ENCODE measurements at regions not wholly inside any gene's neighbourhood (a gene's known extent, or its start where the extent isn't known, plus 50 kb on each side); places are given as distances from the start of the nearest gene placed in this dataset.

- DNase-seq, result no peak
Observed at GRCh38 chr2:16005816-16006536, 65.6 kb downstream of the MYCN start.

DNA sequence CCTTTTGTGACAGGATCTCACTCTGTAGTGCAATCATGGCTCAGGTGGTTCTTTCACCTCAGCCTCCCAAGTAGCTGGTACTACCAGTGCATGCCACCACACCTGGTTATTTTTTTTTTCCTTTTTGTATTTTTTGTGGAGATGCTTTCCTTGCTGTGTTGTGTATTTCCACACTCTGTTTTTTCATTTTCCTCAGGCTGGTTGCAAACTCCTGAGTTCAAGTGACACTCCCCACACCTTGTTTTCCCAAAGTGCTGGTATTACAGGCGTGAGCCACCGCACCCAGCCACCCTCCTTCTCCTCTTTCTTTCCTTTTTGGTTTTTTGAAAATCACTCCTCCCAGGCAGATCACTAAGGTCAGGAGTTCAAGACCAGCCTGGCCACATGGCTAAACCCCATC lies 65.0 kb downstream of the MYCN start:
- DNase-seq, result no peak

GRCh38 chr2:16003809-16004208 lies 63.5 kb downstream of the MYCN start:
- no peak for DNase-seq

DNA sequence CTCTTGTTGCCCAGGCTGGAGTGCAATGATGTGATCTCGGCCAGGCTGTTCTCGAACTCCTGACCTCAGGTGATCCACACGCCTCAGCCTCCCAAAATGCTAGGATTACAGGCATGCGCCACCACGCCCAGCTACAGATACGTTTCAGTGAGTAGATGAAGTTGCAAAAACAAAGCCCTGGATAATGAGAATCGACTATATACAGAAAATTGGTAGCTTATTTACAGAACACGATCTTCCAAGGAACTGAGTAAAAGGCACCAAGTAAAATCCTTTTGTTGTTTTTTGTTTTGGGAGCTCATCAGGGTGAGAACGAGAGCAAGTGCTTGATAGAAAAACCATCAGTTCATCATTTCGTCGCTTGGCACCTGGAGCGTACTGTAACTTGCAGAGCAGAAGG lies 62.8 kb downstream of the MYCN start:
- no peak for DNase-seq

GRCh38 chr2:16002575-16002974 lies 62.2 kb downstream of the MYCN start:
- no peak for DNase-seq

DNA sequence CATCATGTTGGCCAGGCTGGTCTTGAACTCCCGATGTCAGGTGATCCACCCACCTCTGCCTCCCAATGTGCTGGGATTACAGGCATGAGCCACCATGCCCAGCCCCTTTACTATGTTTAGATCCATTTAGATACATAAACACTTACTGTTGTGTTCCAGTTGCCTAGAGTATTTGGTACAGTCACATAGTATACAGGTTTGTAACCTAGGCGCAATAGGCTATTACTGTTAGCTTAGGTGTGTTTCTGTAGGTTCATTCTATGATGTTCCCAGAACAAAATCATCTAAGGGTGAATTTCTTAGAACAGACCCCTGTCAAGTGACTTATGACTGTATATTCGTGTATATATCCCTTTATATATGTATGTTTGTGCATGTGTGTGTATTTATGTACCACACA lies 61.8 kb downstream of the MYCN start:
- DNase-seq, result no peak

DNA sequence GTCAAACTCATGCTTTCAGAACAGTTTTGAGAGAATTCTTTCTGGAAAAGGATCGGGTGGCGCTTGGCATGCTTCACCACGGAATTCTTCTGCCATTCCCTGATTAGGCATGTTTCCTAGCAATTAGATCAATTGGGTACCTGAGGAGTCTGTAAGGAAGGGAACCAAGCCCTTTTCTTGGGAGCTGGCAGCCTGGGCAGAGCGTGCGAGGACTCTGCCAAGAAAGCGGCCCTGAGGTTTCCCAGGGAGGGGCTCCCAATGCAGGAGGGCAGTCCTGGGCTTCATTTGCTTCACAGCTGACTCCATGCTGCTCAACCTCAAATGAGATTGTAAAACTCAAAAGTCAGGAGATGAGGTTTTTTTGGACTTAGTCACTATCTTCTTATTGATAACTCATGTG lies 60.3 kb downstream of the MYCN start:
- no peak for DNase-seq

- no peak for DNase-seq
Observed at GRCh38 chr2:15999596-16000469, 59.5 kb downstream of the MYCN start.

GRCh38 chr2:15997728-15998280 lies 57.5 kb downstream of the MYCN start:
- no peak for DNase-seq

DNA sequence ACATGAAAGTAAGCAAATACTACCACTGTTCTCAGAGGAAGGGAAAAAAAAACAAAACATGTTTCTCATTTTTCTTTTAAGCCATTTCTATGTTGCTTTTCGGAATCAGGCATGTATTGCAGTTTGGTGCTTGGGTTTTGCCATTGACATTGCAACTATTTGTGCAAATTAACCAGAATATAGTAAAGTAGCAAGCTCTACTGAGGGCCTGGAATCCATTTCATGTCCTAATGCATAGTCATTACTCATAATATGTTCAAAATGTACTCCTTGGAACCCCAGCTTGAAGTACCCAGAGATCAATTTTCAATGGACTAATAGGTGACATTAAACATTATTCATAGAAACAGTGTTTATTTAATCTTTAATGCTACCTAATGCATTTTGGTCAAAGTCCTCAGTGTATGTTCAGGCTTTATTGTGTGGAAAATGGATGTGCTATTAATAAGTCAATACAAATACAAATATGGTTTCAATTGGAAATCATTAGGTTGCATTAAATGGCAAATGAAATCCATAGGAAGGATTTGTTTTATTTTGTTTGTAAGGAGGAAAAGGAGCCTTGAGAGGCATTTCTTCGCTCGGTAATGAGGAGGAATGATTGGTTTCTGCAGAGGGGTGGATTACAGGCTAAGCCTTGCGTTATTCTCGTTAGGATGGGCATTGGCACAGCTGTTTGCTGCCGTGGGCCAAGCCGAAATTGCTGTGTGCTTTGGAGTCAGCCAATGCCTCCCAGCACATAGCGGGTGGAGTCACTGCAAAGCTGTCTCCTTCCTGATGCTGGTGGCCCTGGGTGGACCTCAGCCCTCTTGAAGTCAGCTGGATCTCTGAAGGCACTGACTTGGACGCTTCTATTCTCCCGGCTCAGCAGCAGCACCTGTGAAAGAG lies 56.4 kb downstream of the MYCN start:
- no peak for DNase-seq
